Peyer's patch (tissue), 4 donors: ENCODE measurements at regions not wholly inside any gene's neighbourhood (a gene's known extent, or its start where the extent isn't known, plus 50 kb on each side); places are given as distances from the start of the nearest gene placed in this dataset.

ENCODE experiments used
- CTCF ChIP-seq, 6 experiments: fragments of 450-650 bp in 4 of 6; fragments of 200-600 bp in 2 of 6; sonication (generic) in 1 of 6; IDR thresholded peaks; one replicate each; pipeline ENCODE4 v1.5.1; 2017 to 2019; ENCODE audit warnings: antibody characterized with exemption in 6 of 6, mild to moderate bottlenecking in 3 of 6, moderate library complexity in 1 of 6
- POLR2A ChIP-seq, 2 donors: fragments of 450-650 bp; IDR thresholded peaks; one replicate each; pipeline ENCODE4 v1.5.1; 2017; ENCODE audit warnings: antibody characterized with exemption in 2 of 2, mild to moderate bottlenecking in 2 of 2, moderate library complexity in 2 of 2

GRCh38 chr6:3625980-3626563, 125.4 kb downstream of the PXDC1 start:
- no peak for TF ChIP-seq CTCF (IDR thresholded peaks at IDR 0.05)
- TF ChIP-seq POLR2A (IDR thresholded peaks at IDR 0.05) = no peak
